T47D (cell line): ENCODE measurements at regions not wholly inside any gene's neighbourhood (a gene's known extent, or its start where the extent isn't known, plus 50 kb on each side); places are given as distances from the start of the nearest gene placed in this dataset.
"Not testable (repeated sequence)": the region's sequence is repeated elsewhere in the genome, so short reads cannot be mapped to it uniquely, and the experiment has no call there.

Experiments used
- DNase-seq, 2 experiments: peaks; one replicate each; pipeline versions ENCODE4 v3.0.0 to v3.0.0-alpha.2; 2011 to 2012; ENCODE audit warnings: low read depth in 1 of 2, low spot score in 1 of 2
- JUND ChIP-seq: IDR thresholded peaks from 2 replicates; pipeline ENCODE4 v1.6.1; 2012; ENCODE audit warnings: low read depth
- in situ Hi-C: cut with HindIII; loops from 2 replicates; pipeline ENCODE4 v1.10.0; 2016; ENCODE audit warnings: low sequenced_read_pairs, low pct_unique_long_range_greater_than_20kb

GRCh38 chr1:14347186-14347585, 251.3 kb upstream of the KAZN start:
- no peak for TF ChIP-seq JUND
- DNase-seq, result no peak
- in situ Hi-C loops, result no loop called here

- no peak for DNase-seq
- in situ Hi-C loops, result no loop called here
- TF ChIP-seq JUND, result no peak
Measured at GRCh38 chr1:14347776-14348175, 250.7 kb upstream of the KAZN start.

GRCh38 chr1:14350197-14350596, 248.3 kb upstream of the KAZN start:
- no peak for DNase-seq
- in situ Hi-C loops, result no loop called here
- no peak for TF ChIP-seq JUND

- in situ Hi-C loops, result no loop called here
- TF ChIP-seq JUND, result no peak
- no peak for DNase-seq
Measured at GRCh38 chr1:14352897-14353296, 245.6 kb upstream of the KAZN start.

- in situ Hi-C loops, result not testable (repeated sequence)
- peak in 1 of 2 experiments; percentile 54 for DNase-seq
Measured at GRCh38 chr1:14361005-14361404, 237.5 kb upstream of the KAZN start.

GRCh38 chr1:14362331-14362730, 236.2 kb upstream of the KAZN start:
- in situ Hi-C loops, result no loop called here
- DNase-seq, result no peak
- no peak for TF ChIP-seq JUND

- no peak for DNase-seq
- in situ Hi-C loops, result no loop called here
- TF ChIP-seq JUND, result no peak
Measured at GRCh38 chr1:14363036-14363590, 235.4 kb upstream of the KAZN start.

GRCh38 chr1:14363707-14364413, 234.6 kb upstream of the KAZN start:
- DNase-seq, result peak in 1 of 2 experiments; percentile 9
- no peak for TF ChIP-seq JUND
- in situ Hi-C loops, result no loop called here

- in situ Hi-C loops, result no loop called here
- no peak for DNase-seq
- no peak for TF ChIP-seq JUND
Measured at GRCh38 chr1:14365301-14365988, 233.0 kb upstream of the KAZN start.

- TF ChIP-seq JUND, result no peak
- in situ Hi-C loops, result no loop called here
- peak in 1 of 2 experiments; percentile 4 for DNase-seq
Measured at GRCh38 chr1:14366091-14367018, 232.1 kb upstream of the KAZN start.

- TF ChIP-seq JUND, result no peak
- in situ Hi-C loops, result no loop called here
- DNase-seq, result no peak
Measured at GRCh38 chr1:14367451-14367850, 231.0 kb upstream of the KAZN start.

GRCh38 chr1:14369526-14370213, 228.8 kb upstream of the KAZN start:
- no peak for TF ChIP-seq JUND
- no peak for DNase-seq
- in situ Hi-C loops, result no loop called here
